DND-41 (cell line): ENCODE measurements at regions not wholly inside any gene's neighbourhood (a gene's known extent, or its start where the extent isn't known, plus 50 kb on each side); places are given as distances from the start of the nearest gene placed in this dataset.

Experiments used
- EZH2 ChIP-seq: IDR thresholded peaks from 3 replicates; pipeline ENCODE4 v1.6.1; 2012; ENCODE audit warnings: borderline replicate concordance, low read depth, mild to moderate bottlenecking, moderate library complexity, low read length, inconsistent platforms; ENCODE audit not compliant: severe bottlenecking
- TF ChIP-seq, protein P1 (sequence below): IDR thresholded peaks from 2 replicates; pipeline ENCODE4 v1.5.1; 2012; ENCODE audit warnings: borderline replicate concordance, low read length, moderate library complexity, mild to moderate bottlenecking; ENCODE audit not compliant: poor library complexity, severe bottlenecking; ENCODE audit errors: extremely low read depth

DNA sequence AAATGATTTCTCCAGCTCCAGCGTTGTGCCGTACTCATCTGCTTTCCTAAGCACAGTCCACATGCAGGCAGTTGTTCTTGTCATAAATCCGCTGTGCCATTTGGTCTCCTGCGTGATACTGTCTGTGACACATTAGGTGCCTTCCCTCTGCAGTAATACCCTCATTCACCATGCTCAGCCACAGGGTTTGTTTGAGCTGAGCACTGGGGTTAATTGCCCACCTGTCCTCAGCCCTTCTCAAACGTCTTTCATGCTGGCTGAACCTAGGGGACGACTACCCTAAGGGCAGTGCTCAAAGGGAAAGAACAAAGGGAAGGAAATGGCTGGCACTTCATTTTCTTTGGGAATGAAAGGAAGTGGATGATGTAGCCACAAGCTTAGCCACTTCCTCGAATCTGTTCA is 64.2 kb upstream of the MYLIP start:
- TF ChIP-seq EZH2: no peak
- TF ChIP-seq, protein P1, sequence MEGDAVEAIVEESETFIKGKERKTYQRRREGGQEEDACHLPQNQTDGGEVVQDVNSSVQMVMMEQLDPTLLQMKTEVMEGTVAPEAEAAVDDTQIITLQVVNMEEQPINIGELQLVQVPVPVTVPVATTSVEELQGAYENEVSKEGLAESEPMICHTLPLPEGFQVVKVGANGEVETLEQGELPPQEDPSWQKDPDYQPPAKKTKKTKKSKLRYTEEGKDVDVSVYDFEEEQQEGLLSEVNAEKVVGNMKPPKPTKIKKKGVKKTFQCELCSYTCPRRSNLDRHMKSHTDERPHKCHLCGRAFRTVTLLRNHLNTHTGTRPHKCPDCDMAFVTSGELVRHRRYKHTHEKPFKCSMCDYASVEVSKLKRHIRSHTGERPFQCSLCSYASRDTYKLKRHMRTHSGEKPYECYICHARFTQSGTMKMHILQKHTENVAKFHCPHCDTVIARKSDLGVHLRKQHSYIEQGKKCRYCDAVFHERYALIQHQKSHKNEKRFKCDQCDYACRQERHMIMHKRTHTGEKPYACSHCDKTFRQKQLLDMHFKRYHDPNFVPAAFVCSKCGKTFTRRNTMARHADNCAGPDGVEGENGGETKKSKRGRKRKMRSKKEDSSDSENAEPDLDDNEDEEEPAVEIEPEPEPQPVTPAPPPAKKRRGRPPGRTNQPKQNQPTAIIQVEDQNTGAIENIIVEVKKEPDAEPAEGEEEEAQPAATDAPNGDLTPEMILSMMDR: no peak
